ENCODE measurements at regions not wholly inside any gene's neighbourhood (a gene's known extent, or its start where the extent isn't known, plus 50 kb on each side); places are given as distances from the start of the nearest gene placed in this dataset.

DNA sequence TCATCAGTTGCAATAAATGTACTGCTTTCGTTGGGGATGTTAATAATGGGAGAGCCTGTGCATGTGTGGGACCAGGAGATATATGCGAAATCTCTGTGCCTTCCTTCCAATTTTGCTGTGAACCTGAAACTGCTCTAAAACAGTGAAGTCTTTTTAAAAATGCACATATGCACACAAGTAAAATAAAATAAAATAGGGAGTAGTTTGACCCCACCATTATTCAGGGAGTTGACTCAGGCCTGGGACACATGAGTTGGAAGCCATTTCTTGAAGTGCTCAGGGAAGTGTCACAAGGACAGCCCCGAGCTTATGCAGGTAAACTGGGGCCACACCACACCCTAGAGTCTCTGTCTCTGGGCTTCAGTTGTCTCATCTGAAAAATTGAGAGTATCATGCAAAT lies 183.1 kb upstream of the POU2AF2 start:
- no peak for TF ChIP-seq POLR2A (IDR thresholded peaks at IDR 0.05)
- TF ChIP-seq, protein P1, sequence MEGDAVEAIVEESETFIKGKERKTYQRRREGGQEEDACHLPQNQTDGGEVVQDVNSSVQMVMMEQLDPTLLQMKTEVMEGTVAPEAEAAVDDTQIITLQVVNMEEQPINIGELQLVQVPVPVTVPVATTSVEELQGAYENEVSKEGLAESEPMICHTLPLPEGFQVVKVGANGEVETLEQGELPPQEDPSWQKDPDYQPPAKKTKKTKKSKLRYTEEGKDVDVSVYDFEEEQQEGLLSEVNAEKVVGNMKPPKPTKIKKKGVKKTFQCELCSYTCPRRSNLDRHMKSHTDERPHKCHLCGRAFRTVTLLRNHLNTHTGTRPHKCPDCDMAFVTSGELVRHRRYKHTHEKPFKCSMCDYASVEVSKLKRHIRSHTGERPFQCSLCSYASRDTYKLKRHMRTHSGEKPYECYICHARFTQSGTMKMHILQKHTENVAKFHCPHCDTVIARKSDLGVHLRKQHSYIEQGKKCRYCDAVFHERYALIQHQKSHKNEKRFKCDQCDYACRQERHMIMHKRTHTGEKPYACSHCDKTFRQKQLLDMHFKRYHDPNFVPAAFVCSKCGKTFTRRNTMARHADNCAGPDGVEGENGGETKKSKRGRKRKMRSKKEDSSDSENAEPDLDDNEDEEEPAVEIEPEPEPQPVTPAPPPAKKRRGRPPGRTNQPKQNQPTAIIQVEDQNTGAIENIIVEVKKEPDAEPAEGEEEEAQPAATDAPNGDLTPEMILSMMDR (IDR thresholded peaks at IDR 0.05) = no peak
- 92 to 94% methylated on average over 3 of the region's 3 CpGs for WGBS, 2 donors
- intact Hi-C loops (cut with DNase I; ENCODE audit: low total_unique reads) = no loop called here
- no peak overlapping the region for H3K4me3 ChIP-seq (ENCODE audit: low read depth, poor library complexity, severe bottlenecking)
- no peak for DNase-seq (ENCODE audit: low spot score in 2 of 2)

DNA sequence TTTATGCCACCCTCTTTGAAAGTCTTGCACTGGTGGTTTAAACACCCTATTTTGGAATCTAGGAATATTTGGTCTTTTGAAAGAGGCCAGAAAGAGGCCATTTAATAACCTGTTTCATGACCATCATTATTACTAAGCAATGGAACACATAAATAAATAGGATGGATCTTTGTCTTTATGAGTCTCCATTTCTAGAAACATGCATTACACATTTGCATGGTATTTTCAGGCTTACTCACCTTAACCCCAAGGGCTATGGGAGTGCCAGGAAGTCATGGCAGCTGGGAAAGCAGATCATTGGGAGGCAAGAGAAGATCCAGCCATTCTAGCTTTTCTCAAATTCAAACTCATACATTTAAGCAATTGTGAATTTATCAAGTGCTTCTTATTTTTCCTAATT lies 185.8 kb upstream of the POU2AF2 start:
- H3K4me3 ChIP-seq (ENCODE audit: low read depth, poor library complexity, severe bottlenecking) = no peak overlapping the region
- TF ChIP-seq POLR2A (IDR thresholded peaks at IDR 0.05) = no peak
- TF ChIP-seq, protein P1 (IDR thresholded peaks at IDR 0.05) = no peak
- intact Hi-C loops (cut with DNase I; ENCODE audit: low total_unique reads) = no loop called here
- no peak for DNase-seq (ENCODE audit: low spot score in 2 of 2)

DNA sequence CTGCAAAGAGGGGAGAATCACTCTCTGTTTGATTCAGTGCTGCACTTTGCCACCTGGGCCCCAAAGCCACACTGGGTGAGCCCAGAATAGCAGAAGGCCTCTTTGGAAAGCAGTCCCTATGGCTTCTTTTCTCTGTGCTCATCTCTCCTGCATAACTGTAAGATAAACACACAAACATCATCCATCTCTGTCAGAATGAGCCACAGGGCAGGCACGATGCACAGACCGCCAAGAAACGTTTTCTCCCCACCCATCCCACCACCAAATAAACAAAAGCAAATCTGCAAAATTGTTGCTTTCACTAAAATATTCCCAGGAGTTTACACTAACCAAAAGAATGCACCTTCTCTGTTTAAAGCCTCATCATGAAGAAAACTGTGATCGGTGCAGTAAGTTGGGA lies 196.4 kb upstream of the POU2AF2 start:
- no peak for TF ChIP-seq POLR2A (IDR thresholded peaks at IDR 0.05)
- TF ChIP-seq, protein P1 (IDR thresholded peaks at IDR 0.05) = no peak
- intact Hi-C loops (cut with DNase I; ENCODE audit: low total_unique reads) = no loop called here
- no peak overlapping the region for H3K4me3 ChIP-seq (ENCODE audit: low read depth, poor library complexity, severe bottlenecking)
- DNase-seq (ENCODE audit: low spot score in 2 of 2) = no peak
- WGBS, 2 donors = 85 to 86% methylated on average over 4 of the region's 4 CpGs

DNA sequence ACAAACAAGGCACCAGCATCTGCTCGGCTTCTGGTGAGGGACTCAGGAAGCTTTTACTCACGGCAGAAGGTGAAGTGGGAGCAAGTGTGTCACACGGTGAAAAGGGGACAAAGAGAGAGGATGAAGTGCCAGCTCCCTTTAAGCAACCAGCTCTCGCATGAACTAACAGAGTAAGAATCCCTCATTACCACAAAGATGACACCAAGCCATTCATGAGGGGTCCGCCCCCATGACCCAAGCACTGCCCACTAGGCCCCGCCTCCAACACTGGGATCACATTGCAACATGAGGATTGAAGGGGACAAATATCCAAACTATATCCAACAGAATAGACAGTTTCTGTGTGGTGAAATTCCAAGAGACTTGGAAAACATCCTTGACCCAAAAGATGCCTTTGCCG lies 198.2 kb upstream of the POU2AF2 start:
- WGBS, 2 donors = 86 to 90% methylated on average over 7 of the region's 7 CpGs
- intact Hi-C loops (cut with DNase I; ENCODE audit: low total_unique reads) = no loop called here
- H3K4me3 ChIP-seq (ENCODE audit: low read depth, poor library complexity, severe bottlenecking) = no peak overlapping the region
- DNase-seq (ENCODE audit: low spot score in 2 of 2) = no peak
- TF ChIP-seq, protein P1 (IDR thresholded peaks at IDR 0.05) = no peak
- no peak for TF ChIP-seq POLR2A (IDR thresholded peaks at IDR 0.05)

DNA sequence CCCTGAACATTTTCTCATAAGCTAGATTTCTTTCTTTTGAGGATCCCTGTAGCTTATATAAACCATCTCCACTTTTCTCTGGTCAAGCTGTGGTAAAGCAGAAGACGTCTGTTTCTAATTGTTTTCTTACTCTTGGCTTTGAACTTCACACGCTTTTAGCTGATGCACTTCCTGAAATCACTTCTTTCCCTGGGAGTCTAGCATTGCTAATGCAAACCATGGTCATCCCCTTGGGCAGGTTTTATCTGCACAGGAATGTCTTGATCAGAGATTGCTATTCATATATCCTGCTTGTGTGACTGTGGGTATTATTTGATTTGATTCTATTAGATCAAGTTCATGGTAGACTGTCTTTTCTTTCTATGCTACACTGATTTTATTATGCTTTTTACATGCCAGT lies 199.2 kb upstream of the POU2AF2 start:
- no peak for DNase-seq (ENCODE audit: low spot score in 2 of 2)
- WGBS, 2 donors = 43 to 52% methylated on average over 2 of the region's 2 CpGs
- intact Hi-C loops (cut with DNase I; ENCODE audit: low total_unique reads) = no loop called here
- TF ChIP-seq, protein P1 (IDR thresholded peaks at IDR 0.05) = no peak
- no peak for TF ChIP-seq POLR2A (IDR thresholded peaks at IDR 0.05)
- H3K4me3 ChIP-seq (ENCODE audit: low read depth, poor library complexity, severe bottlenecking) = no peak overlapping the region

DNA sequence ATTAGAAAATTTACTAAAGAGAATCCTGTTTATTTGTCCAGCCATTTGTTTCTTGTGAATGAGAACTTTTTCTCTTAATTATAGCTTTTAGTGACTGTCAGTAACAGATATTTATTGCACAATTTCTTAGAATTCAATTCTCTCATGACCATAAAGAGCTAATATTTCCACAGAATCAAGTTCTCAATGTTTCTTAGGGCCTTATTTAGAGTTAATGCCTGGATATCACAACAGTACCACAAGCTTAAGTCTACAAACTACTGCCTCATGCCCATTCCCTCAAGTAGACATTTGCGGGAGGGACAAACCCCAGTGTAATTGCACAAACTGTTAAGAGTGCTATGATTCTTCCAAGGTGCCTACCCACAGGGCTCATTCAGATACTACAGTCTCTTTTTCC lies 199.7 kb upstream of the POU2AF2 start:
- TF ChIP-seq POLR2A (IDR thresholded peaks at IDR 0.05) = no peak
- TF ChIP-seq, protein P1 (IDR thresholded peaks at IDR 0.05) = no peak
- no peak overlapping the region for H3K4me3 ChIP-seq (ENCODE audit: low read depth, poor library complexity, severe bottlenecking)
- intact Hi-C loops (cut with DNase I; ENCODE audit: low total_unique reads) = no loop called here
- DNase-seq (ENCODE audit: low spot score in 2 of 2) = no peak
- WGBS, 2 donors = 84 to 86% methylated on average over 1 of the region's 1 CpG

Data from lower leg skin (tissue), 4 donors.